Left colon (tissue), 2 donors: ENCODE measurements at regions not wholly inside any gene's neighbourhood (a gene's known extent, or its start where the extent isn't known, plus 50 kb on each side); places are given as distances from the start of the nearest gene placed in this dataset.
"Not testable (repeated sequence)": the region's sequence is repeated elsewhere in the genome, so short reads cannot be mapped to it uniquely, and the experiment has no call there.

Experiments used
- ATAC-seq: fragments of 200-7000 bp; cut with Tn5 transposase; one replicate; pipeline ENCODE4 v1.9.1; 2020; ENCODE audit warnings: mild to moderate bottlenecking, moderate library complexity
- DNase-seq, 2 donors: peaks; one replicate each; pipeline ENCODE4 v3.0.0-alpha.2; 2020
- intact Hi-C, 2 donors: fragments of 100-400 bp; cut with DNase I in 1 of 2; cut with micrococcal nuclease in 1 of 2; formaldehyde crosslinking; loops; one replicate each; pipeline versions ENCODE4 v1.11.2 to v1.14.0; 2022; cut with DNase I, micrococcal nuclease
- donor health status: DM: no; HTN: no; CAD: no.
- donor health status: DM: yes; HTN: yes; CAD: no.

DNA sequence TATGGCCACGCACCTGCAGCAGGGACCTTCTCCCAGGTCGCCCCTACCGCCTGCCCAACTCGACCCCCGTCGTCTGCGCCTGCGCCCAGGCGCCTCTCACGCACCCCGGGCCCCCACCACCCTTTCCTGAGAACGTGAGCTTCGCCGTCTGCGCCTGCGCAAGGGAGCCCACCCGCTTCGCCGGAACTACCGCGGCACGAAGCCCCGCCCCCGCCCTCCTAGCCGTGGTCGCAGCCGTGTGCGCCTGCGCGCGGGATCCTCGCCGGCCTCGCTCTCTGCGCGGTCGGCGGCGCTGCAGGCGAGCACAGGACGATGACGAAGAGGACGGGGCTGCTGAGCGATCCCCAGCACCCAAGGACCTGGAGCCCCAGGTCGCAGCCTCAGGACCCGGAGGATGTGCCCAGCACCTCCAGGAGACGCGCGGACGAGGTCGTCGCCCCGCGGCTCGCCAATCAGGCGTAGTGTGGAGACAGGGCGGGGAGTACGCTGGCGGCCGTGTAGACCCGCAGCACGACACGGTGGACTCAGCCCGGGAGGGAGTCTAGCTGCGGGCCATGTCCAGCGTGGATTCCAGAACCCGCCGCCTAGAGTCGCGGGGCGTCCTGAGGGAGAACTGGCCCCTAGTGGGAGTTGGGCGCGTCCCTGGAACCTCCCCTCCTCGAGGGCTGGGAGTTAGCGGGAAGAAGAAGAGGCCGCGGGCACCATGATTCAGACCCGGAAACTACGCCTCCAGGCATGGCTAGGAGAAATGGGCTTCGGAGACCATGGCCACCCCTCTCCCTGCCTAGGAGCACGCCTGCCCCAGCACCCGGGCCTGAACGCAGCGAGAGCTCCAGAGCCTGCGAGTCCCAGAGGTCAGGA lies 1120.8 kb upstream of the TMEM132C start:
- DNase-seq = peak; percentile 74 to 78
- peak; percentile 92 for ATAC-seq
- intact Hi-C loops = no loop called here

DNA sequence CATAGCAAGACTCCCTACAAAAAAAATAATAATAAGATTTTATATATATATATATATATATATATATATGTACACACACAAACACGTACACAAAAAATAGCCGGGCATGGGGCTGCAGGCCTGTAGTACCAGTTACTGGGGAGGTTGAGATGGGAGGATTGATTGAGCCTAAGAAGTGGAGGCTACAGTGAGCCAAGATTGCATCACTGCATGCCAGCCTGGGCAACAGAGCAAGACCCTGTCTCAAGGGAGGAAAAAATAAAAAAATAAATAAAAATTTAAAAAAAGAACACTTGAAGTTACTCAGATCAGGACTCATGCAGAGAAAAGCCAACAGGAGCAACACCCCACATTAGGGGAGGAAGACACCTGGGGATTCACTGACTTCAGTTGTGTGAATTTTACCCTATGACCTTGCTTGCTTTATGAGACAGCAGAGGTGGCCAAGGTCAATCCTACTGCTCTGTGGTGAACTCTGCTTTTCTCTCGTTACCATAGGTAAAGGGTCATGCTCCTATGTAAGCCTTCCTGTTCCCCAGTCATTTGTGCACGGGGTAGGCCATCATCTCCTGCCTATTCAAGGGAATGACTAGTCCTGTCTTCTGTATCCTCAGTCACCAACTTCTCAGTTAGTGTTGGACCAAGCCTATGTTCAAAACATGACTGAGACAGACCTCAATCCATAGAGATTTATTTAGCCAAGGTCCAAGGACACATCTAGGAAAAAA lies 1119.8 kb upstream of the TMEM132C start:
- intact Hi-C loops = no loop called here
- no peak for ATAC-seq
- no peak for DNase-seq

DNA sequence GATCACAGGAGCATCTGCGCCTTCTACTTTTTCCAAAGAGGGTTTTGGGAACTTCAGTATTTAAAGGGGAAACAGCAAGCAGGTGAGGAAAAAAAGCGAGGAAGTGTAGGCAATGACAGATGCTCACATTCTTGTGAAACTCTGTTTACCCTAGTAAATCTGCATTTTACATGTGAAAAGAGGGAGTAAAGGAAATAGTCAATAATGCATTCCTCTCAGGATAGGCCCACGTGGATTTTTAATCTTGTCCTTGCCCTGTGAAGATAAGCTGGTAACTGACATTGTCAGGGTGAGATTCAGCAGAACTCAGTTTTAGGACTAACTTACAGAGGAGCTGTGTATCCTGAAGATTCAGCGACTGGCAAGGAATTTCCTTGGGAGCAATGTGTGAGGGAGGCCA lies 1119.2 kb upstream of the TMEM132C start:
- intact Hi-C loops = no loop called here
- no peak for ATAC-seq

DNA sequence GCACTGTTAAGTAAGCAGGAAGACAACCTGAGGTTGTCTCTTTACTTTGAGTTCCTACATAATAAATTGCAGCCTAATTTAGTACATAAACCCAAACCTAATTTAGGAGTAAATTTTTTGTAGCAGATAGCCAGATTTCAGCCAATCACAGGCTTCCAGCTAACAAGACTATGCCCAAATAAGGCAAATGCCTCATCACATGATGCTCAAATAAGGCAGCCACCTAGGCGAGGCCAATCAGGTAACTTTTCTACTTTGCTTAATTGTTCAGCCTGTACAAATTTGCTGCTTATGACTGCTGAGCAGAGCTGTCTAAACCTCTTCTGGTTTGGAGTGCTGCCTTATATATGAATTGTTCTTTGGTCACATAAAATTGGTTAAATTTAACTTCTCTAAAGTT lies 1118.7 kb upstream of the TMEM132C start:
- intact Hi-C loops = no loop called here
- no peak for DNase-seq
- ATAC-seq = no peak

More for the DNA sequence above, 1119.2 kb upstream of the TMEM132C start:
- no peak for DNase-seq

DNA sequence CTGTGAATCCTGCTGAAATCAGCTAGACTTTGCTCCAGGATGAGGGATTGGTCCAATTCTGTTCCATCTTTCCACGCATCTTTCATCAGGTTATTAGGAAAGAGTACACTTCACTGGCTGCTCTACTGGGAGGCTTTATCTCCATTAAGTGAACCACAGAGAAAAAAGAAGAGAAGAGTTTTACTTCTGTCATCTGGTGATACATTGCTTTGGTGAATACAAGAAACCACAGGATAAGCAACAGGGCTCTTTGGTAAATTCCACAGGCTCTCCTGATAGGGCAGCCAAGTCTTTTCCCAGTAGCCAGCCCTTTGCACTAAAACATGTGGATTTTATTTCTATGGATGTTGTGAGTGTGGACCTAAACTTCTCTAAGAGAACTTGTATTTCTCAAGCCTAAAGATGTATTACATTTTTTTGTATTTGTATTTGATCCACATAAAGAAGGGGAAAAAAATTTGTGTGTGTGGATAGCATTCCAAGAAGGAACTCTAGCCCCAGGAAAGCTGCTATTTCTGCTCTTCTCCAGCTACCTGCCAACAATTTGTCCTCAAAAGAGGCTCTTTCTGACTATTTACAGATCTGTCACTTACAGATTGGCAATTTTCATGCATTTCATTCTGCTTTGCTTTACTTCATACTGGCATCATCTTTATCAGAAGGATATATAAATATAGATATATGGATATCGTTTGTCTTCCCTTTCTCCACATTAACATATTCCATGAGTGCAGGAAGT lies 1117.6 kb upstream of the TMEM132C start:
- no peak for ATAC-seq
- intact Hi-C loops = no loop called here
- DNase-seq = no peak

DNA sequence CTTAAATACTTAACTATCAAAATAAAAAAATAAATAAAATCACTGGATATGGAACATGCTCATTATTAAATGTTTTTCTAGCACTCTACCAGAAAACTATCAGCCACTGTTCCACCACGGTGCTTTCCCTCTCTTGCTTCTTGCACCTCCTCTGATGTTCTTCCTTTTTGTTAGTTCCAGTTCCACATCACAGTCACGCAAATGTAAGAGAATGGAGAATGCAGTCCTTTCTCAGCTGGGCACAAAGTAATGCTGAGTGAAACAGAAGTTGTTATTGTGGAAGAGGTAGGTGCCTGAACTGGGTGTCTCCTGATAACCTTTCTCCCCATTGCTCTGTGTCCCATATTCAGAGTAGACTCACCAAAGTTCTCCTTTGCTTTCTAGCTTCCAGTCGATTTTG lies 1116.9 kb upstream of the TMEM132C start:
- intact Hi-C loops = no loop called here
- ATAC-seq (no peak), DNase-seq (no peak)

DNA sequence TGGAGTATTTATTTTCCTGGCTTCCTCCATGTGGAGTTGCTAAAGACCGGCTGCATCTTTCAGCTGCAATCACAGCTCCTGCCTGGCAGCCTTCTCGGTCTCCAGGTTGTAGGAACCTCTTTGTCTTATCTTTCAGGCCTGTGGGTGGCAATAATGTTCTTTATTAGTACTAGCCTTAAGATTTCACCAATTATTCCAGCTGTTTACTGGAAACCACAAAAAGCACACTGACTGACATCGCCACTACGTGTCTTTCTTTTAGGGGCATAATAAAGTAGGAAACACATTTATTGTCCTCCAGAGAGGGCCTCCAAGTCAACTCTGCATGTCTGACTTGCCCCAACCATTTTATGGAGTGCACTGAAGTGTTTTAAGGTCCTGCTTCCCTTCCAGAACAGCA lies 1116.5 kb upstream of the TMEM132C start:
- intact Hi-C loops = no loop called here
- DNase-seq (no peak), ATAC-seq (no peak)

DNA sequence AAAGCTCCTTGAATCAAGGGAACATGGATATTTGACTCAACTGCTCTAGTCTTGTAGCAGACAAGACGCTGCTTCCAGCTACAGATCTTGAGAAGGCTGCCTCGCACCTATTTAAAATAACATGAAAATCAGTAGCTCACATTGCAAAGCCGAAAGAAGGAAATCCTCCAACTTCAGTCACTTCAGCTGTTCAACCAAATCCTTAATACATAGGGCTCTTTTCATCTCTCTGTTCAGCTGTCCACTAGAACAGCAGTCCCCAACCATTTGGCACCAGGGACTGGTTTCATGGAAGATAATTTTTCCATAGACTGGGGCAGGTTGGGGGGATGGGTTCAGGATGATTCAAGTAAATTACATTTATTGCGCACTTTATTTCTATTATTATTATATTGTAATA lies 1116.0 kb upstream of the TMEM132C start:
- no peak for ATAC-seq
- intact Hi-C loops = no loop called here
- no peak for DNase-seq

DNA sequence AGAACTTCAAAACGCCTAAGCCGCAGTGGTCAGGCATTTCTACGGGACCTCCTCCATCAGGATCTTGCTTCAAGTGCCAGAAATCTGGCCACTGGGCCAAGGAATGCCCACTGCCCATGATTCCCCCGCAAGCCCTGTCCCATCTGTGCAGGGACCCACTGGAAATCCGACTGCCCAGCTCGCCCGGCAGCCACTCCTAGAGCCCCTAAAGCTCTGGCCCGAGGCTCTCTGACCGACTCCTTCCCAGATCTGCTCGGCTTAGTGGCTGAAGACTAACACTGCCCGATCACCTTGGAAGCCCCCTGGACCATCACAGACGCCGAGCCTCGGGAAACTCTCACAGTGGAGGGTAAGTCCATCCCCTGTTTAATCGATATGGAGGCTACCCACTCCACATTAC lies 1113.0 kb upstream of the TMEM132C start:
- no peak for ATAC-seq
- intact Hi-C loops = no loop called here

DNA sequence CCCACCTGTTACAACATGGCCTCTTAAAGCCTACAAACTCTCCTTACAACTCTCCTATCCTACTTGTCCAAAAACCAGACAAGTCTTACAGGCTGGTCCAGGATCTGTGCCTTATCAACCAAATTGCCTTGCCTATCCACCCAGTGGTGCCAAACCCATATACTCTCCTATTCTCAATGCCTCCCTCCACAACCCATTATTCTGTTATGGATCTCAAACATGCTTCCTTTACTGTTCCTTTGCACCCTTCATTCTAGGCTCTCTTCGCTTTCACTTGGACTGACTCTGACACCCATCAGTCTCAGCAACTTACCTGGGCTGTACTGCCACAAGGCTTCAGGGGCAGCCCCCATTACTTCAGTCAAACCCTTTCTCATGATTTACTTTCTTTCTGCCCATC lies 1112.1 kb upstream of the TMEM132C start:
- DNase-seq, intact Hi-C loops, ATAC-seq: not testable (repeated sequence)

More for the DNA sequence above, 1113.0 kb upstream of the TMEM132C start:
- DNase-seq = no peak

DNA sequence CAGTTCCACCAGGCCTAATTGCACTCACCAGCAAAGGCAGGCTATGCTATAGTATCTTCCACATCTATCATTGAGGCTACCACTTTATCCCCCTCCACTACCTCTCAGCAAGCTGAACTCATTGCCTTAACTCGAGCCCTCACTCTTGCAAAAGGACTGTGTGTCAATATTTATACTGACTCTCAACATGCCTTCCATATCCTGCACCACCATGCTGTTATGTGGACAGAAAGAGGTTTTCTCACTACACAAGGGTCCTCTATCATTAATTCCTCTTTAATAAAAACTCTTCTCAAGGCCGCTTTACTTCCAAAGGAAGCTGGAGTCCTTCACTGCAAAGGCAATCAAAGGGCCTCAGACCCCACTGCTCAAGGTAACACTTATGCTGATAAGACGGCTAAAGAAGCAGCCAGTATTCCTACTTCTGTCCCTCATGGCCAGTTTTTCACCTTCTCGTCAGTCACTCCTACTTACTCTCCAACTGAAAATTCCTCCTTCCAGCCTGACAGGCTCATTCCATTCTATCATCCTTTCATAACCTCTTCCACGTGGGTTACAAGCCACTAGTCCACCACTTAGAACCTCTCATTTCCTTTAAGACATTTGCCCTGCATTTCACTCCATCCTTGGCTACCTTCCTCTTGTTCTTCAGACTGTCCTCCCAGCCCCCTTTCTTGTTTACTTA lies 1110.9 kb upstream of the TMEM132C start:
- DNase-seq, intact Hi-C loops, ATAC-seq: not testable (repeated sequence)

DNA sequence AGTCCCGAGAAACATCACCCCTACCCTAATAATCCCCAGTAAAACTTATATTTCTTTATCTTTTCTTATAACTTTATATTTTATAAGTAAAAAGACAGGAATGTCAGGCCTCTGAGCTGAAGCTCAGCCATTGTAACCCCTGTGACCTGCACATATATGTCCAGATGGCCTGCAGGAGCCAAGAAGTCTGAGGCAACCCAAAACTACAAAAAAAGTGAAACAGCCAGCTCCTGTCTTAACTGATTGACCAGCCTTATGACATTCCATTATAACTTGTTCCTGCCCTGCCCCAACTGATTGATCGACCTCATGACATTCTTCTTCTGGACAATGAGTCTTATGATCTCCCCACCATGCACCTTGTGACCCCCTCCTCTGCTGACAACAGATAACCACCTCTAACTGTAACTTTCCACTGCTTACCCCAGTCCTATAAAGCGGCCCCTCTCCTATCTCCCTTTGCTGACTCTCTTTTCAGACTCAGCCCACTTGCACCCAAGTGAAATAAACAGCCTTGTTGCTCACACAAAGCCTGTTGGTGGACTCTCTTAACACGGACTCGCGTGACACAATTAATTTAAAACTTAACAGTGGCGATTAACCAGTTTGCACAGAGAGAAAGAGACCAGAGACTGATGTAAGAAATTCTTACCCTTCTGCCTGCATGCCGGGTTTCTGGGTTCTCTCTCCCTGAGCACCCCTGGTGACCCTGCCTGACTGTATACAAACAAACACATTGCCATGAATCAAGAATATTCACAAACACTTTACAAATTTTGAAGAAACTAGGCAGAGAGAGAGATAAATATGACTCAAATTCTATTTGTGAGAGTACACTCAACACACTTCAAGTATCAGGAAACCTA lies 1109.2 kb upstream of the TMEM132C start:
- DNase-seq, ATAC-seq, intact Hi-C loops: not testable (repeated sequence)

DNA sequence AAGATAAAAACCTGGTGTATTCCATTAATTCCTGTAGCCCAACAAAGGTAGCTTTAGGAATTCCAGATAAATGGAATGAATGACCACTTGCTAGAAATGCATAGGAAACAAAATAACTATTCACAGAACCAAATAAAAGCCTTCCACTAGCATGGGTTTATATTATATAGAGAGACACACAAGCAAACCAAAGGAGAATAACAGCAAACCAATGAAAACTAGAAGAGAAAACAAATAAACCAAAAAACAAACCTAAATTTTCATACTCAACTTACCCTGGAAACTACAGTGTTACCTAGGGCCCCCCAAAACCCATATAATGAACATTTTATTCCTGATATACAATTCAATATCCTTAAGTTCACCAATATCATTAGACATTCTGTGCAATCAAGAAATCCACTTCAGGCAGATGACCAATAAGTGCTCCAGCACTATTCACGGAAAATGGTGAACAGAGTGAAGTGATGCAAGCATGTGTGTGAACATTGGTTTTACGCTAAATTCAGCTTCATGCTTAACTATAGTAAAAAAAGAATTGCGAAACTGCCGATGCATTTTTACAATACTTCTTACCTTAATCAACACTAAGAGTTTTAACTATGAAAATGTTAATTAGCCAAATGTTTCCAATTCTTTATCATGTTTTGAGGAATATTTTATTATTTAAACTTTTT lies 1108.4 kb upstream of the TMEM132C start:
- ATAC-seq (no peak), DNase-seq (no peak)
- intact Hi-C loops = no loop called here

DNA sequence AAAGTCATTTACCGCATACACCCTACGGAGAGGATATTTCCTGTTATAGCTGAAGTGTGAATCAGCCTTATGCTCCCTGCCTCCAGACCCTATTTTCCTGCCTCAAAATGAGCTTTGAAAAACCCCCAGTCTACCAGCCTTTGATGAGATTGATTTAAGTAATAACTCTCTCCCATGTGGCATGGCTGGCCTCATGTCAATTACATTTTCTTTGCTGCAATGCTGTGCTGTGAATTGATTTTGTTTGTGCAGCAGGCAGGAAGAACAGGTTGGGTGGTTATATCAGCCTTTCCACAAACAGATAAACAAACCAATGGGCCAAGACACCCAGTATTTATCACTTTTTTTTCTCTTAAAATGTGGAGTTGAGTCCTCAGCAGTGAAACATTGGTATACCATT lies 1105.5 kb upstream of the TMEM132C start:
- DNase-seq = no peak
- intact Hi-C loops = no loop called here
- no peak for ATAC-seq

DNA sequence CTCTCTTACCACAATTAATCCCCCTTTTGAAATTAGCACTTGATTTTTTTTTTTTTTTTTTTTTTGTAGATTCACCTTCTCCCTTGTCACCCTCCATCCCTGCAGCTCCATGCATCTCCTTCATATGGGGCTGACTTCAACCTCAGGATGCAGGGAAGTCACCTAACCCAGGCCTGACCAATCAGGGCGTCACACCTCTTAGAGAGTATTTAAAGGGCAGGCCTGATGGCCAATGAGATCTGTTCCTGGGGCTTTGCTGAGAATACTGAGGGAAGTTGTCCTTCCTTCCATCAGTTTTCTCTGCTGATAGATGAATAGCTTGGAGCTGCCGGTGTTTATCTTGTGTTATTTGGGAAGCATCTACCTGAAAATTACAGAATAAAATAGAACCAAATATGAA lies 1104.7 kb upstream of the TMEM132C start:
- intact Hi-C loops = no loop called here
- DNase-seq (no peak), ATAC-seq (no peak)

DNA sequence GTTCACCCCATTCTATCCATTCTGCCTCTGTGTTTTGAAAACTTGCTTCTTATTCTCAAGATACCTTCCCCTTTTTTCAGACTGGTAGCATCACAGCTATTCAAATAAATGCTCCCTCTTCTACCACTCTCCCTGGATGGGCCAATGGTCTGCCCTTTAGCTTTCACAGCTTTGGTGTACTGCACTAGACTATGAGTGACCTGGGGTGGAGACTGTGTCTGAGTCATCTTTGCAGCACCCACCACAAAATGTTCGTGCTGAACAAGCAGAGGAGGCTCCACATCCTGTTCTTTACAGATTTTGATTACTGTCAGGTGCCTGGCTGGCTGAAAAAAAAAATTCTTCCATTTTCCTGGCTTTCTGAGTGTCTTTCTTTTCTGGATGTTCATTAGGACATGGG lies 1104.1 kb upstream of the TMEM132C start:
- intact Hi-C loops = no loop called here
- no peak for DNase-seq
- ATAC-seq = no peak

DNA sequence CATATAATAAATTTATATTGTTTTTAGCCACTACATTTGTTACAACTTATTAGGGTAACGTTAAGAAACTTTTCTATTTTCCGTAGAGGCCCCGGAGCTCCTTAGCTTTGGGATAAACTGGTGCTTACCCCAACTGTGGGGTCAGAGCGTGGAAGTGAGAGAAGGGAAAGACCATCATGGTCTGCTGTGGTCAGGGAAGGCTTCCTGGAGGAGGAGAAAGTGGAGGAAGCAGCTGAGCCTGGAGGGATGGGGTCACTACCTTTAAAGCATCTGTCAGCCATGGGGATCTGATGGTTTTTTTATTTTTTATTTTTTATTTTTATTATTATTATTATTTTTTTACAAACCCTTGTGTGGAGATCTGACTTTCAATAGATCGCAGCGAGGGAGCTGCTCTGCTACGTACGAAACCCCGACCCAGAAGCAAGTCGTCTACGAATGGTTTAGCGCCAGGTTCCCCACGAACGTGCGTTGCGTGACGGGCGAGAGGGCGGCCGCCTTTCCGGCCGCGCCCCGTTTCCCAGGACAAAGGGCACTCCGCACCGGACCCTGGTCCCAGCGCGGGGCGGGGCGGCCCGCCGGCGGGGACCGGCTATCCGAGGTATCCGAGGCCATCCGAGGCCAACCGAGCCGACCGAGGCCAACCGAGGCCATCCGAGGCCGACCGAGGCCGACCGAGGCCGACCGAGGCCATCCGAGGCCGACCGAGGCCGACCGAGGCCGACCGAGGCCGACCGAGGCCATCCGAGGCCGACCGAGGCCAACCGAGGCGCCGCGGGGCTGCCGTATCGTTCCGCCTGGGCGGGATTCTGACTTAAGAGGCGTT lies 1101.2 kb upstream of the TMEM132C start:
- intact Hi-C loops = no loop called here
- peak; percentile 98 for ATAC-seq
- DNase-seq = peak; percentile 86 to 90
